ENCODE measurements at regions not wholly inside any gene's neighbourhood (a gene's known extent, or its start where the extent isn't known, plus 50 kb on each side); places are given as distances from the start of the nearest gene placed in this dataset.

DNA sequence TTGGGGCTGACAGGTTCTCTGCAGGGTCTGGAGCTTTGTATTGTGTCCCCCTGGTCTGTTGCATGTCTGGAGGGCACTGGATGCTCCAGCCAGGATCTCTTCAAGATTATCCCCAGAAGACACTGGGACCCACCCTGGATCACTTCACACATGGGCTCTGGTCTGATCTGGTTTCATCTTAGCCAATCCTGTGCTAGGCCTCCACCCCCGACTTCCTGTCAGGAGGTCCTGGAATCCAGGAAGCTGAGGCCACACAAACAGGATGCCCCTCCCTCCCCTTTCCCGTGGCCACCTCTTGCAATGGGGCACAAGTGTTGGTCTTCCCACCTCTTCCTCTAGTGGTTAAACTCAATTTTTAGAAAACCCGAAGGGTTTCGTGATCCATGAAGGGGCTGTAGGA is 242.6 kb upstream of the MVB12B start:
- Histone ChIP-seq H3K36me3 (no peaks in the 10 kb centered on the region), H3K9me3 (no peaks in the 10 kb centered on the region), H3K4me3 (no peak overlapping the region), H3K4me1 (no peaks in the 10 kb centered on the region), H3K27me3 (peaks cover 0 to 20% of the 10 kb centered on the region in 2 donors), H3K27ac (no peak overlapping the region)
- DNase-seq, result no peak
- intact Hi-C loops (cut with DNase I; ENCODE audit: low total_unique reads), result no loop called here
- TF ChIP-seq, protein P1, sequence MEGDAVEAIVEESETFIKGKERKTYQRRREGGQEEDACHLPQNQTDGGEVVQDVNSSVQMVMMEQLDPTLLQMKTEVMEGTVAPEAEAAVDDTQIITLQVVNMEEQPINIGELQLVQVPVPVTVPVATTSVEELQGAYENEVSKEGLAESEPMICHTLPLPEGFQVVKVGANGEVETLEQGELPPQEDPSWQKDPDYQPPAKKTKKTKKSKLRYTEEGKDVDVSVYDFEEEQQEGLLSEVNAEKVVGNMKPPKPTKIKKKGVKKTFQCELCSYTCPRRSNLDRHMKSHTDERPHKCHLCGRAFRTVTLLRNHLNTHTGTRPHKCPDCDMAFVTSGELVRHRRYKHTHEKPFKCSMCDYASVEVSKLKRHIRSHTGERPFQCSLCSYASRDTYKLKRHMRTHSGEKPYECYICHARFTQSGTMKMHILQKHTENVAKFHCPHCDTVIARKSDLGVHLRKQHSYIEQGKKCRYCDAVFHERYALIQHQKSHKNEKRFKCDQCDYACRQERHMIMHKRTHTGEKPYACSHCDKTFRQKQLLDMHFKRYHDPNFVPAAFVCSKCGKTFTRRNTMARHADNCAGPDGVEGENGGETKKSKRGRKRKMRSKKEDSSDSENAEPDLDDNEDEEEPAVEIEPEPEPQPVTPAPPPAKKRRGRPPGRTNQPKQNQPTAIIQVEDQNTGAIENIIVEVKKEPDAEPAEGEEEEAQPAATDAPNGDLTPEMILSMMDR (IDR thresholded peaks at IDR 0.05), result no peak

DNA sequence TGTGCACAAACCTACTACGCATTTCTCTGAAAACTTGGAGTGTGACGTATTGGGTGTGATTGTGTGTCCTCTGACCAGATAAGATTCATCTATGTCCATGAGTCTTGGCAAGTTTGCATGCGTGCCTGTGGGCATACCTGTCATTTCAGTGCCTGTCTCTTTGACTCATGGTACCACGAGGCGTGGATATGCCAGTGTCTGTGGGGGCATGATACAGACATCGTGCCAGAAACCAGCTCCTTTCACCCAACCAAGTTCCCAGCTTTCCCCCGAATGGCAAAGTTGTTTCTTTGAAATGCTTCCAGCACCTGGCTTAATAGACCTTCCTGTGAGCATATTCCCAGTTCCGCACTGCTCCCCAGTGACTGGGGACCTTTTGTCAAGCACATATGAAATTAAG is 241.9 kb upstream of the MVB12B start:
- Histone ChIP-seq H3K36me3 (no peaks in the 10 kb centered on the region), H3K4me1 (no peaks in the 10 kb centered on the region), H3K9me3 (no peaks in the 10 kb centered on the region), H3K4me3 (no peak overlapping the region), H3K27ac (no peak overlapping the region), H3K27me3 (peaks cover 0 to 20% of the 10 kb centered on the region in 2 donors)
- TF ChIP-seq, protein P1 (IDR thresholded peaks at IDR 0.05), result no peak
- DNase-seq, result no peak
- intact Hi-C loops (cut with DNase I; ENCODE audit: low total_unique reads), result no loop called here

DNA sequence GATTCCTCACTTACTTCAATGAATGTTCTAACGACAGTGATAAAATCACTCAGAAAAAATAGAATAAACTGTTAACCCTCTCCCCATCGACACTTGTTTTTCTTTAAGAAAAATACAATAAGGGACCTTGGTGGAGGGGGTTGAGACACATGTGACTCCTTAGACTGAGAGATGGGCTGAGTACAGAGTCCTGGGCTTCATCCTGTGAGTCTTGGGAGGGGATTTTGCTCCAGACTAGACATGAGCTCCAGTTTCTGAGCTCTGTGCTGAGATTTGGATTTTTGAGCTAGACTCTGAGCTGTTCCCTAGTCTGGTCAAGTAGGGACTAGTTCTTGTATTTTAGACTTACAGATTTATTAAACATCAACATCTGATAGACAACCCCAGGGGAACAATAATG is 241.5 kb upstream of the MVB12B start:
- DNase-seq, result no peak
- Histone ChIP-seq H3K36me3 (no peaks in the 10 kb centered on the region), H3K27ac (no peak overlapping the region), H3K4me1 (no peaks in the 10 kb centered on the region), H3K9me3 (no peaks in the 10 kb centered on the region), H3K4me3 (no peak overlapping the region), H3K27me3 (peaks cover 0 to 20% of the 10 kb centered on the region in 2 donors)
- TF ChIP-seq, protein P1 (IDR thresholded peaks at IDR 0.05), result no peak
- intact Hi-C loops (cut with DNase I; ENCODE audit: low total_unique reads), result no loop called here

DNA sequence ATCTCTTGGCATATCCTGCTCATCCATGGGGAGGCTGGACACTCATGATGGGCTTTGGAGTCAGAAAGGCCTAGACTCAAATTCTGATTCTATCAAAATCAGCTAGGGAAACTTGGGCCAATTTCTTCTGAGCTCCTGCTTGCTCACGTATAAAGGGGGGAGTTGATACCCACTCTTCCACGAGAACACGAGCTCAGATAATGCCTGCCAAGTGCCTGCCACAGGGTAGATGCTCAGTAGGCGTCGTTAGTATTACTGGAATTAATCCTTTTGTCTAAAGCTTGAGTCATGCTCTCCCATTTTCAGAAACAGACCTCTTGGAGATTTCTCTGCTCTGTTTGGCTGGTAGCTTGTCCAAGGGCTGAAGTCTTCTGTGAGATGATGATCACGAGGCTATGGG is 238.3 kb upstream of the MVB12B start:
- Histone ChIP-seq H3K27me3 (peaks cover 0 to 2% of the 10 kb centered on the region in 2 donors), H3K9me3 (no peaks in the 10 kb centered on the region), H3K27ac (no peak overlapping the region), H3K4me3 (no peak overlapping the region), H3K36me3 (no peaks in the 10 kb centered on the region), H3K4me1 (no peaks in the 10 kb centered on the region)
- intact Hi-C loops (cut with DNase I; ENCODE audit: low total_unique reads), result no loop called here
- DNase-seq, result no peak
- TF ChIP-seq, protein P1 (IDR thresholded peaks at IDR 0.05), result no peak

DNA sequence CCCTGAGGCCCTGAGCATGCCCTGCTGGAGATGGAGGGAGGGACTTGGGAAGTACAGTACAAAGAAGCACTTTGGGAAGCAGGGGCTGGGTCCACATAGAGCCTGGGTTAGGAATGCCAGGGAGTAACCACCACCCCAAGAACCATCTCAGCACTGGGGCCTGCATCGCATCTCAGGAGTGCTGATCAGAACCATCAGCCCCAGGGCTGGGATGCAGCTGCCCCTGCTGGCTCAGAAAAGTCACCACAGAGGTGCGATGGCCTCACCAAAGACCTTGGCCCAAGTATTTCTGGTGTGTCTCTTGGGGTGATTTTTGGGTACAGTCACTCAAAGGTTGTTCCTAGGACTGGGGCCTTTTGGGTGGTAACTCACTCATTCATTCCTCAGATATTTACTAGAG is 236.8 kb upstream of the MVB12B start:
- no peaks in the 10 kb centered on the region for H3K27me3 ChIP-seq
- intact Hi-C loops (cut with DNase I; ENCODE audit: low total_unique reads), result loop anchor here (10.0 kb wide), 1 partner anchor 65 kb away; no protein-coding TSS in a partner anchor
- H3K4me1 ChIP-seq, result no peaks in the 10 kb centered on the region
- H3K36me3 ChIP-seq, result no peaks in the 10 kb centered on the region
- no peak overlapping the region for H3K27ac ChIP-seq
- TF ChIP-seq, protein P1 (IDR thresholded peaks at IDR 0.05), result no peak
- H3K9me3 ChIP-seq, result no peaks in the 10 kb centered on the region
- no peak overlapping the region for H3K4me3 ChIP-seq
- no peak for DNase-seq

DNA sequence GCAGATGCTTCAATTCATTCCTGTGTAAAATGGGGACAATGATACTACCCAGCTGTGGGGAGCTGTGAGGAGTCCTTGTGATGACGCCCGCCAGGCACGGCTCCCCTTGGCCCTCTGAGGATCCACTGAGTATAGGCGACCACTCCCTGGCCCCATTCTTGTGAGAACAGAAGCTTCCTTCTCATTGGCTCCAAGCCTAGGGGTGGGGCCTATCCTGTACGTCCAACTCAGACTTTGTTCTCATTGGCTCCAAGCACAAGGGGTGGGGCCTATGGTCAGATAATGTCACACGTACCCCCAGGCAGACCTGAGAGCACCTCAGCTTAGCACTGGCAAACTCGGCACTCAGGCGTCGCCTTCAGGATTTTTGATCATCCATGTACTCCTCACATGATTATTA is 232.9 kb upstream of the MVB12B start:
- intact Hi-C loops (cut with DNase I; ENCODE audit: low total_unique reads), result loop anchor here (10.0 kb wide), 1 partner anchor 61 kb away; no protein-coding TSS in a partner anchor
- no peak for DNase-seq
- Histone ChIP-seq H3K9me3 (no peaks in the 10 kb centered on the region), H3K36me3 (no peaks in the 10 kb centered on the region), H3K27ac (no peak overlapping the region), H3K4me1 (no peaks in the 10 kb centered on the region), H3K27me3 (peaks cover 0 to 8% of the 10 kb centered on the region in 2 donors), H3K4me3 (no peak overlapping the region)
- TF ChIP-seq, protein P1 (IDR thresholded peaks at IDR 0.05), result no peak

Data from tibial artery (tissue), 4 donors.